PC-3 (cell line): ENCODE measurements at regions not wholly inside any gene's neighbourhood (a gene's known extent, or its start where the extent isn't known, plus 50 kb on each side); places are given as distances from the start of the nearest gene placed in this dataset.

Source experiments
- EZH2 ChIP-seq: fragments of 300-600 bp; sonication (generic); IDR thresholded peaks from one replicate; pipeline ENCODE4 v1.6.1; 2017; ENCODE audit warnings: antibody characterized with exemption, mild to moderate bottlenecking, low read length; ENCODE audit not compliant: unreplicated experiment
- TF ChIP-seq, protein P1 (sequence below): fragments of 300-600 bp; sonication (generic); conservative IDR thresholded peaks from 2 replicates; pipeline ENCODE4 v1.5.1; 2017; ENCODE audit warnings: antibody characterized with exemption, low read depth, mild to moderate bottlenecking, low read length

DNA sequence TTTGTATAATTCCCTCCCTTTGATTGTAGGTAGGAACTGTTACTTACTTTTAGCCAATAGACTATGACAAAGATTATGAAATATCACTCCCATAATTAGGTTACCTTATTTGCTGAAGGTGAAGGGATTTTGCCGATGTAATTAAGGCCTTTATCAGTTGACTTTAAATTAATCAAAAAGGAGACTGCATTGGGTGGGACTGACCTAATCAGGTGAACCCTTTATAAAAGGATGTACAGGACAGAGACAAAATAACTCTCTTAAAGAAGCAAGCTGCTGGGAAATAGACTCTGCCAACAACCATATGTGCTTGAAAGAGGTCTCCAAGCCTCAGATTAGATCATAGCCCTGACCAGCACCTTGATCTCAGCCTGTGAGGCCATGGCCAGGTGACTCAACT lies 167.6 kb downstream of the SOX3 start:
- TF ChIP-seq, protein P1, sequence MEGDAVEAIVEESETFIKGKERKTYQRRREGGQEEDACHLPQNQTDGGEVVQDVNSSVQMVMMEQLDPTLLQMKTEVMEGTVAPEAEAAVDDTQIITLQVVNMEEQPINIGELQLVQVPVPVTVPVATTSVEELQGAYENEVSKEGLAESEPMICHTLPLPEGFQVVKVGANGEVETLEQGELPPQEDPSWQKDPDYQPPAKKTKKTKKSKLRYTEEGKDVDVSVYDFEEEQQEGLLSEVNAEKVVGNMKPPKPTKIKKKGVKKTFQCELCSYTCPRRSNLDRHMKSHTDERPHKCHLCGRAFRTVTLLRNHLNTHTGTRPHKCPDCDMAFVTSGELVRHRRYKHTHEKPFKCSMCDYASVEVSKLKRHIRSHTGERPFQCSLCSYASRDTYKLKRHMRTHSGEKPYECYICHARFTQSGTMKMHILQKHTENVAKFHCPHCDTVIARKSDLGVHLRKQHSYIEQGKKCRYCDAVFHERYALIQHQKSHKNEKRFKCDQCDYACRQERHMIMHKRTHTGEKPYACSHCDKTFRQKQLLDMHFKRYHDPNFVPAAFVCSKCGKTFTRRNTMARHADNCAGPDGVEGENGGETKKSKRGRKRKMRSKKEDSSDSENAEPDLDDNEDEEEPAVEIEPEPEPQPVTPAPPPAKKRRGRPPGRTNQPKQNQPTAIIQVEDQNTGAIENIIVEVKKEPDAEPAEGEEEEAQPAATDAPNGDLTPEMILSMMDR = no peak
- TF ChIP-seq EZH2 = no peak
